ENCODE measurements at regions not wholly inside any gene's neighbourhood (a gene's known extent, or its start where the extent isn't known, plus 50 kb on each side); places are given as distances from the start of the nearest gene placed in this dataset.

DNA sequence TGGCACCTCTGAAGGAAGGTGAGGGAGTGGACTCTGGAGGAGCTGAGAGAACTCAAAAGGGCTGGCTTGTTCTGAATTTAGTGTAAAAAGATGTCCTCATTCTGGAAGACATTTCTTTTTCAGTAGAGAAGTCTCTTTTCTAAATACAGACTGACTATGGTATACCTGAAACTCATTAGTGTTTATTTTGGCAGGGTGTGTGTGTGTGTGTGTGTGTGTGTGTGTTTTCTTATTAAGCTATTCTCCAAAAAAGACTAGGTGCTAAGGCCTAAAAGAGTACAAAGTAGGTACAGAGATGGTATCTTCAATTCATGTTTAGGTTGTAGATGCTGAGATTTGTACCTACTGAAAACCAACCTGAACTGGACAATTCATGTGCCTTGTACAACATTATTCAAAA, 196.4 kb downstream of the SPRY2 start:
- Histone ChIP-seq H3K9ac (ENCODE audit: control insufficient read depth, insufficient read depth, low read length) (no peak overlapping the region), H4K20me1 (ENCODE audit: control insufficient read depth, insufficient read depth) (no peaks in the 10 kb centered on the region), H3K4me2 (ENCODE audit: control insufficient read depth, insufficient read depth) (no peak overlapping the region), H3K4me1 (ENCODE audit: control insufficient read depth, insufficient read depth, low read length) (no peaks in the 10 kb centered on the region), H3K79me2 (ENCODE audit: control insufficient read depth, insufficient read depth, low read length) (no peaks in the 10 kb centered on the region), H3K9me3 (replicated peaks; ENCODE audit: control insufficient read depth, insufficient read depth, low read length) (no peaks in the 10 kb centered on the region), H3K27me3 (replicated peaks in 1 of 2; ENCODE audit: control insufficient read depth in 2 of 2, insufficient read depth in 2 of 2, low read length in 1 of 2) (no peaks in the 10 kb centered on the region), H2AFZ (ENCODE audit: control insufficient read depth, low read depth, low read length) (no peak overlapping the region), H3K4me3 (no peak overlapping the region), H3K36me3 (ENCODE audit: control insufficient read depth in 2 of 2, insufficient read depth in 2 of 2, low read length in 1 of 2) (no peaks in the 10 kb centered on the region), H3K27ac (ENCODE audit: control insufficient read depth, insufficient read depth) (no peak overlapping the region)
- intact Hi-C loops (cut with micrococcal nuclease; ENCODE audit: unreplicated experiment): no loop called here
- ChIA-PET SMC1A (ENCODE audit: uncharacterized antibody, unreplicated experiment) (interaction anchor here (0.7 to 1.2 kb wide), 4 partner anchors 11 to 103 kb away, joined by 3 to 11 read pairs (median 3); no protein-coding TSS in a partner anchor), RAD21 (ENCODE audit: unreplicated experiment) (interaction anchor here (1.1 kb wide), 1 partner anchor 196 kb away, joined by 3 read pairs; no protein-coding TSS in a partner anchor), CTCF (interaction anchor here (1.2 to 1.7 kb wide), 2 partner anchors 11 to 90 kb away, joined by 3 to 5 read pairs; no protein-coding TSS in a partner anchor), POLR2A (interaction anchor here (1.0 to 1.3 kb wide), 2 partner anchors 26 to 45 kb away, joined by 3 read pairs; no protein-coding TSS in a partner anchor)
- FAIRE-seq (no peak), DNase-seq (ENCODE audit: low read depth, low spot score) (no peak), ATAC-seq (peak; percentile 14; the same call in 1 of the 3 replicates)
- BruUV-seq (replicated peaks): no TSS peak
- TF ChIP-seq, protein P1, sequence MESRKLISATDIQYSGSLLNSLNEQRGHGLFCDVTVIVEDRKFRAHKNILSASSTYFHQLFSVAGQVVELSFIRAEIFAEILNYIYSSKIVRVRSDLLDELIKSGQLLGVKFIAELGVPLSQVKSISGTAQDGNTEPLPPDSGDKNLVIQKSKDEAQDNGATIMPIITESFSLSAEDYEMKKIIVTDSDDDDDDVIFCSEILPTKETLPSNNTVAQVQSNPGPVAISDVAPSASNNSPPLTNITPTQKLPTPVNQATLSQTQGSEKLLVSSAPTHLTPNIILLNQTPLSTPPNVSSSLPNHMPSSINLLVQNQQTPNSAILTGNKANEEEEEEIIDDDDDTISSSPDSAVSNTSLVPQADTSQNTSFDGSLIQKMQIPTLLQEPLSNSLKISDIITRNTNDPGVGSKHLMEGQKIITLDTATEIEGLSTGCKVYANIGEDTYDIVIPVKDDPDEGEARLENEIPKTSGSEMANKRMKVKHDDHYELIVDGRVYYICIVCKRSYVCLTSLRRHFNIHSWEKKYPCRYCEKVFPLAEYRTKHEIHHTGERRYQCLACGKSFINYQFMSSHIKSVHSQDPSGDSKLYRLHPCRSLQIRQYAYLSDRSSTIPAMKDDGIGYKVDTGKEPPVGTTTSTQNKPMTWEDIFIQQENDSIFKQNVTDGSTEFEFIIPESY (IDR thresholded peaks at IDR 0.05): no peak
- TF ChIP-seq EZH2 (IDR thresholded peaks at IDR 0.05; ENCODE audit: borderline replicate concordance, control insufficient read depth, low read depth, low read length) (no peak), TCF3 (IDR thresholded peaks at IDR 0.05; ENCODE audit: borderline replicate concordance, insufficient read depth, low read depth, low read length) (no peak), SUZ12 (IDR thresholded peaks at IDR 0.05; ENCODE audit: unreplicated experiment) (no peak), POLR2AphosphoS5 (IDR thresholded peaks at IDR 0.05; ENCODE audit: low read length) (no peak), RELA (IDR thresholded peaks at IDR 0.05; ENCODE audit: borderline replicate concordance, partially characterized antibody) (no peak), ASH2L (IDR thresholded peaks at IDR 0.05; ENCODE audit: borderline replicate concordance, low read depth) (no peak), ZNF622 (IDR thresholded peaks at IDR 0.05) (no peak), TBL1XR1 (IDR thresholded peaks at IDR 0.05; ENCODE audit: low read depth, low read length) (no peak), MYC (IDR thresholded peaks at IDR 0.05; ENCODE audit: insufficient read depth, insufficient read length, insufficient replicate concordance, low read length, severe bottlenecking) (no peak), NR2C1 (IDR thresholded peaks at IDR 0.05) (no peak), RAD21 (IDR thresholded peaks at IDR 0.05; ENCODE audit: insufficient read depth, low read depth, low read length) (no peak), NFYB (IDR thresholded peaks at IDR 0.05; ENCODE audit: insufficient read depth, low read depth, low read length) (no peak), HCFC1 (IDR thresholded peaks at IDR 0.05; ENCODE audit: low read length) (no peak), RFX5 (IDR thresholded peaks at IDR 0.05; ENCODE audit: low read depth, low read length) (no peak), IKZF1 (conservative IDR thresholded peaks at IDR 0.05) (no peak)
- TF ChIP-seq, protein P2, sequence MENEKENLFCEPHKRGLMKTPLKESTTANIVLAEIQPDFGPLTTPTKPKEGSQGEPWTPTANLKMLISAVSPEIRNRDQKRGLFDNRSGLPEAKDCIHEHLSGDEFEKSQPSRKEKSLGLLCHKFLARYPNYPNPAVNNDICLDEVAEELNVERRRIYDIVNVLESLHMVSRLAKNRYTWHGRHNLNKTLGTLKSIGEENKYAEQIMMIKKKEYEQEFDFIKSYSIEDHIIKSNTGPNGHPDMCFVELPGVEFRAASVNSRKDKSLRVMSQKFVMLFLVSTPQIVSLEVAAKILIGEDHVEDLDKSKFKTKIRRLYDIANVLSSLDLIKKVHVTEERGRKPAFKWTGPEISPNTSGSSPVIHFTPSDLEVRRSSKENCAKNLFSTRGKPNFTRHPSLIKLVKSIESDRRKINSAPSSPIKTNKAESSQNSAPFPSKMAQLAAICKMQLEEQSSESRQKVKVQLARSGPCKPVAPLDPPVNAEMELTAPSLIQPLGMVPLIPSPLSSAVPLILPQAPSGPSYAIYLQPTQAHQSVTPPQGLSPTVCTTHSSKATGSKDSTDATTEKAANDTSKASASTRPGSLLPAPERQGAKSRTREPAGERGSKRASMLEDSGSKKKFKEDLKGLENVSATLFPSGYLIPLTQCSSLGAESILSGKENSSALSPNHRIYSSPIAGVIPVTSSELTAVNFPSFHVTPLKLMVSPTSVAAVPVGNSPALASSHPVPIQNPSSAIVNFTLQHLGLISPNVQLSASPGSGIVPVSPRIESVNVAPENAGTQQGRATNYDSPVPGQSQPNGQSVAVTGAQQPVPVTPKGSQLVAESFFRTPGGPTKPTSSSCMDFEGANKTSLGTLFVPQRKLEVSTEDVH (IDR thresholded peaks at IDR 0.05; ENCODE audit: low read depth, partially characterized antibody): no peak
- in situ Hi-C loops (cut with MboI): no loop called here

All from GM12878 (cell line).